GM12891 (cell line): ENCODE measurements at regions not wholly inside any gene's neighbourhood (a gene's known extent, or its start where the extent isn't known, plus 50 kb on each side); places are given as distances from the start of the nearest gene placed in this dataset.

ENCODE experiments used
- DNase-seq: peaks from one replicate; pipeline ENCODE4 v3.0.0; 2011; ENCODE audit warnings: low spot score; ENCODE audit not compliant: insufficient read length
- FAIRE-seq: peaks from 2 replicates; lab custom pipeline; 2011; peaks lifted over from hg19 to GRCh38; lab: Jason Lieb, UNC
- PAX5 ChIP-seq: IDR thresholded peaks from 2 replicates; pipeline ENCODE4 v1.6.1; 2011; ENCODE audit warnings: low read length, moderate library complexity, mild to moderate bottlenecking; ENCODE audit not compliant: insufficient read depth, severe bottlenecking
- POLR2A ChIP-seq: IDR thresholded peaks from 2 replicates; pipeline ENCODE4 v1.6.1; 2011; ENCODE audit warnings: low read depth, low read length, control low read depth
- POLR2AphosphoS5 ChIP-seq: IDR thresholded peaks from 2 replicates; pipeline ENCODE4 v1.6.1; 2011; ENCODE audit warnings: low read depth, low read length, control low read depth
- POU2F2 ChIP-seq: IDR thresholded peaks from 2 replicates; pipeline ENCODE4 v1.6.1; 2011; ENCODE audit warnings: low read depth, mild to moderate bottlenecking, control low read depth, low read length, moderate library complexity
- SPI1 ChIP-seq: IDR thresholded peaks from 2 replicates; pipeline ENCODE4 v1.6.1; 2011; ENCODE audit warnings: low read depth, low read length, control low read depth
- TAF1 ChIP-seq: IDR thresholded peaks from 2 replicates; pipeline ENCODE4 v1.6.1; 2011; ENCODE audit warnings: low read depth, low read length, control low read depth

DNA sequence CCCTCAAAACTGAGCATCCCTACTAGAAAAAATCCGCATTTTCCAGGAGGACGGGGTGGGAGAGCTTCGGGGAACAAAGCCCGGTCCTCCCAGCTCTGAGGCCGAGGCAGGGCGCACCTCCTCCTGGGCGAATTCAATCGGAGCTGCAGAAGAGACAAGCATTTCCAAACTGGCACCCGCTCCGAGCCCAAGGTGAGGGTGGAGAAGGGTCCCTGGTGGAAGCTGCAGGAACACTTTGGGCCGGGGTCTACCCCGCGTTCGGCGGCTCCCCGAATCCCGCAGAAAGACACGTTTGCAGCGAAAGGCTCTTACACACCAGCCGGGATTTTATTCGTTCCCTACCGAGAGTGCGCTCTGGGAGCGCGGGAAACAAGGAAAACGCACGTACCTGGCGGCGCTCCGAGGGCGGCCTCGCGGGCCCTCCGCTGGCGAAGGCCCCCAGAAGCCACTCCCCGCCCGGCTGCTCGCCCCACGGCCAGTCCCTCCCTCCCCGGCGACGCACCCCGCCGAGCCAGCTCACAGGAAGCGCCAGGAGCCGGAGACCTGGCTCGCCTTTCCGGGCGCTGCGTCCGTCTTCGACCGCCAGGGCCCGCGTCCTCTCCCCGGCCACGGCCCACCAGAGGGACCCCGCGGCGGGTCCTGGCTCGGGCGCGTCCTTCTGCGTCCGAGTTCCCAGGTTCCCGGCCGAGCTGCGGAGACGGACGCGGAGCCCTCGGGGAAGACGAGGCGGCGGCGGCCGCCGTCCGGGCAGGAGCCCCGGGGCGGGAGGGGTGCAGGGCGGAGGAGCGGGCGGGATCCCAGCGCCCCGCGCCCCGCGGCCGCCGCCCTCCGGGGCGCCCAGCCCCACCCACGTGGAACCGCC lies 49.8 kb upstream of the BAHCC1 start:
- TF ChIP-seq POLR2A, result no peak
- no peak for TF ChIP-seq TAF1
- no peak for TF ChIP-seq POLR2AphosphoS5
- no peak for TF ChIP-seq POU2F2
- TF ChIP-seq PAX5, result no peak
- TF ChIP-seq SPI1, result no peak
- peak; percentile 79 for DNase-seq
- FAIRE-seq, result no peak
